Immature natural killer cell (primary cell): ENCODE measurements at regions not wholly inside any gene's neighbourhood (a gene's known extent, or its start where the extent isn't known, plus 50 kb on each side); places are given as distances from the start of the nearest gene placed in this dataset.

Experiments
- DNase-seq, 3 donors: peaks; one replicate each; pipeline ENCODE4 v3.0.0; 2022; ENCODE audit warnings: mixed read lengths in 1 of 3
- H3K27ac Mint-ChIP-seq, 6 donors: one replicate each; pipeline ENCODE4 v1.8.0; 2020; ENCODE audit warnings: mixed read lengths in 6 of 6, mild to moderate bottlenecking in 5 of 6, inconsistent platforms in 4 of 6, moderate library complexity in 3 of 6
- H3K27me3 Mint-ChIP-seq, 3 donors: one replicate each; pipeline ENCODE4 v1.8.0; 2020 to 2021; ENCODE audit warnings: low read depth in 3 of 3, mild to moderate bottlenecking in 3 of 3, mixed read lengths in 3 of 3, moderate library complexity in 3 of 3, inconsistent platforms in 1 of 3
- H3K36me3 Mint-ChIP-seq, 3 donors: one replicate each; pipeline ENCODE4 v1.8.0; 2020; ENCODE audit warnings: mixed read lengths in 3 of 3, inconsistent platforms in 2 of 3, mild to moderate bottlenecking in 2 of 3
- H3K4me1 Mint-ChIP-seq, 2 donors: one replicate each; pipeline ENCODE4 v1.8.0; 2020; ENCODE audit warnings: inconsistent platforms in 2 of 2, mild to moderate bottlenecking in 2 of 2, mixed read lengths in 2 of 2, moderate library complexity in 1 of 2
- H3K4me3 Mint-ChIP-seq, 5 donors: one replicate each; pipeline ENCODE4 v1.8.0; 2020; ENCODE audit warnings: mild to moderate bottlenecking in 5 of 5, mixed read lengths in 5 of 5, inconsistent platforms in 3 of 5, moderate library complexity in 3 of 5
- H3K9me3 Mint-ChIP-seq, 6 donors: one replicate each; pipeline ENCODE4 v1.8.0; 2020; ENCODE audit warnings: mild to moderate bottlenecking in 6 of 6, mixed read lengths in 6 of 6, inconsistent platforms in 4 of 6, moderate library complexity in 3 of 6

- DNase-seq = no peak
- peaks cover 0 to 2% (median 2%) of the 10 kb centered on the region in 3 donors for H3K27me3 Mint-ChIP-seq
- H3K9me3 Mint-ChIP-seq = peaks cover 0 to 15% (median 4%) of the 10 kb centered on the region in 6 donors
Measured at GRCh38 chr1:219751870-219752507, 139.1 kb upstream of the ZC3H11B start.

GRCh38 chr1:219749370-219749769 is 136.5 kb upstream of the ZC3H11B start:
- Mint-ChIP-seq H3K9me3 (peaks cover 0 to 10% (median 3%) of the 10 kb centered on the region in 6 donors), H3K36me3 (no peaks in the 10 kb centered on the region)

More at GRCh38 chr1:219751870-219752507, 139.1 kb upstream of the ZC3H11B start:
- Mint-ChIP-seq H3K4me1 (no peaks in the 10 kb centered on the region), H3K27ac (no peak overlapping the region), H3K4me3 (no peak overlapping the region), H3K36me3 (no peaks in the 10 kb centered on the region)

GRCh38 chr1:219746141-219746540 is 133.2 kb upstream of the ZC3H11B start:
- Mint-ChIP-seq H3K27me3 (peaks cover 0 to 4% (median 2%) of the 10 kb centered on the region in 3 donors), H3K9me3 (peaks cover 0 to 4% (median under 1%) of the 10 kb centered on the region in 6 donors), H3K36me3 (no peaks in the 10 kb centered on the region), H3K4me3 (no peak overlapping the region), H3K4me1 (no peaks in the 10 kb centered on the region), H3K27ac (no peak overlapping the region)
- no peak for DNase-seq

More at GRCh38 chr1:219749370-219749769, 136.5 kb upstream of the ZC3H11B start:
- peaks cover 0 to 6% (median 2%) of the 10 kb centered on the region in 3 donors for H3K27me3 Mint-ChIP-seq
- no peak overlapping the region for H3K4me3 Mint-ChIP-seq
- H3K4me1 Mint-ChIP-seq = no peaks in the 10 kb centered on the region
- no peak for DNase-seq
- no peak overlapping the region for H3K27ac Mint-ChIP-seq

GRCh38 chr1:219744652-219745469 is 132.0 kb upstream of the ZC3H11B start:
- H3K9me3 Mint-ChIP-seq = peaks cover 0 to 4% (median 0%) of the 10 kb centered on the region in 6 donors
- peaks cover 0 to 4% (median 2%) of the 10 kb centered on the region in 3 donors for H3K27me3 Mint-ChIP-seq
- no peak for DNase-seq
- H3K36me3 Mint-ChIP-seq = no peaks in the 10 kb centered on the region
- no peaks in the 10 kb centered on the region for H3K4me1 Mint-ChIP-seq
- no peak overlapping the region for H3K4me3 Mint-ChIP-seq
- H3K27ac Mint-ChIP-seq = no peak overlapping the region

GRCh38 chr1:219741011-219741970 is 128.4 kb upstream of the ZC3H11B start:
- DNase-seq = no peak
- H3K36me3 Mint-ChIP-seq = no peaks in the 10 kb centered on the region
- H3K27me3 Mint-ChIP-seq = peaks cover 0 to 6% (median 0%) of the 10 kb centered on the region in 3 donors
- no peak overlapping the region for H3K4me3 Mint-ChIP-seq
- peaks cover 0 to 7% (median 4%) of the 10 kb centered on the region in 6 donors for H3K9me3 Mint-ChIP-seq
- H3K27ac Mint-ChIP-seq = no peak overlapping the region
- H3K4me1 Mint-ChIP-seq = no peaks in the 10 kb centered on the region

- Mint-ChIP-seq H3K4me1 (no peaks in the 10 kb centered on the region), H3K9me3 (peaks cover 6 to 47% (median 11%) of the 10 kb centered on the region in 6 donors), H3K4me3 (no peak overlapping the region), H3K27ac (no peak overlapping the region), H3K36me3 (no peaks in the 10 kb centered on the region), H3K27me3 (peaks cover 0 to 2% (median 0%) of the 10 kb centered on the region in 3 donors)
- DNase-seq = no peak
Measured at GRCh38 chr1:219733511-219734174, 120.7 kb upstream of the ZC3H11B start.

GRCh38 chr1:219732814-219733491 is 120.0 kb upstream of the ZC3H11B start:
- DNase-seq = no peak
- H3K9me3 Mint-ChIP-seq = peaks cover 6 to 54% (median 15%) of the 10 kb centered on the region in 6 donors
- no peak overlapping the region for H3K27ac Mint-ChIP-seq
- no peaks in the 10 kb centered on the region for H3K36me3 Mint-ChIP-seq
- H3K4me3 Mint-ChIP-seq = no peak overlapping the region
- H3K27me3 Mint-ChIP-seq = peaks cover 0 to 2% (median 0%) of the 10 kb centered on the region in 3 donors
- H3K4me1 Mint-ChIP-seq = no peaks in the 10 kb centered on the region

GRCh38 chr1:219731771-219732170 is 118.9 kb upstream of the ZC3H11B start:
- H3K27me3 Mint-ChIP-seq = peaks cover 0 to 4% (median 0%) of the 10 kb centered on the region in 3 donors
- no peak overlapping the region for H3K27ac Mint-ChIP-seq
- no peak overlapping the region for H3K4me3 Mint-ChIP-seq
- H3K36me3 Mint-ChIP-seq = peaks cover 0 to 3% (median 0%) of the 10 kb centered on the region in 3 donors
- peaks cover 6 to 59% (median 20%) of the 10 kb centered on the region in 6 donors for H3K9me3 Mint-ChIP-seq
- DNase-seq = no peak
- H3K4me1 Mint-ChIP-seq = no peaks in the 10 kb centered on the region

- peaks cover 0 to 3% (median 0%) of the 10 kb centered on the region in 3 donors for H3K36me3 Mint-ChIP-seq
- peaks cover 0 to 4% (median 1%) of the 10 kb centered on the region in 3 donors for H3K27me3 Mint-ChIP-seq
- no peak overlapping the region for H3K4me3 Mint-ChIP-seq
- no peaks in the 10 kb centered on the region for H3K4me1 Mint-ChIP-seq
- no peak for DNase-seq
- no peak overlapping the region for H3K27ac Mint-ChIP-seq
- peaks cover 13 to 51% (median 29%) of the 10 kb centered on the region in 6 donors for H3K9me3 Mint-ChIP-seq
Measured at GRCh38 chr1:219726480-219727272, 113.8 kb upstream of the ZC3H11B start.

GRCh38 chr1:219724440-219724839 is 111.5 kb upstream of the ZC3H11B start:
- H3K36me3 Mint-ChIP-seq = peaks cover 0 to 3% (median 0%) of the 10 kb centered on the region in 3 donors
- H3K4me3 Mint-ChIP-seq = no peak overlapping the region
- peaks cover 17 to 61% (median 28%) of the 10 kb centered on the region in 6 donors for H3K9me3 Mint-ChIP-seq

GRCh38 chr1:219717536-219717935 is 104.6 kb upstream of the ZC3H11B start:
- Mint-ChIP-seq H3K4me1 (no peaks in the 10 kb centered on the region), H3K27me3 (no peaks in the 10 kb centered on the region), H3K9me3 (peaks cover 0 to 30% (median 6%) of the 10 kb centered on the region in 6 donors), H3K27ac (no peak overlapping the region), H3K36me3 (no peaks in the 10 kb centered on the region), H3K4me3 (no peak overlapping the region)
- DNase-seq = no peak

More at GRCh38 chr1:219724440-219724839, 111.5 kb upstream of the ZC3H11B start:
- Mint-ChIP-seq H3K27ac (no peak overlapping the region), H3K27me3 (peaks cover 0 to 4% (median 1%) of the 10 kb centered on the region in 3 donors), H3K4me1 (no peaks in the 10 kb centered on the region)
- DNase-seq = no peak

- H3K4me1 Mint-ChIP-seq = no peaks in the 10 kb centered on the region
- H3K27me3 Mint-ChIP-seq = peaks cover 0 to under 1% (median 0%) of the 10 kb centered on the region in 3 donors
- no peak for DNase-seq
- H3K4me3 Mint-ChIP-seq = no peak overlapping the region
- no peak overlapping the region for H3K27ac Mint-ChIP-seq
- H3K9me3 Mint-ChIP-seq = peaks cover 0 to 30% (median 6%) of the 10 kb centered on the region in 6 donors
- H3K36me3 Mint-ChIP-seq = no peaks in the 10 kb centered on the region
Measured at GRCh38 chr1:219716611-219717114, 103.8 kb upstream of the ZC3H11B start.
